Upper lobe of left lung (tissue), 6 donors: ENCODE measurements at regions not wholly inside any gene's neighbourhood (a gene's known extent, or its start where the extent isn't known, plus 50 kb on each side); places are given as distances from the start of the nearest gene placed in this dataset.

Experiments
- ATAC-seq, 2 donors: fragments of 200-7000 bp; cut with Tn5 transposase; one replicate each; pipeline ENCODE4 v1.9.1; 2022; ENCODE audit warnings: mild to moderate bottlenecking in 2 of 2, moderate library complexity in 2 of 2; ENCODE audit not compliant: low FRiP score in 2 of 2
- DNase-seq, 2 donors: peaks; one replicate each; pipeline ENCODE4 v3.0.0-alpha.2; 2019 to 2020
- H3K27ac ChIP-seq, 4 donors: fragments of 200-600 bp; sonication (generic); one replicate each; pipeline ENCODE4 v1.5.1; 2016 to 2019
- H3K27me3 ChIP-seq, 4 donors: fragments of 200-600 bp; sonication (generic); one replicate each; pipeline ENCODE4 v1.5.1; 2017 to 2019
- H3K36me3 ChIP-seq, 4 donors: fragments of 200-600 bp; sonication (generic); one replicate each; pipeline ENCODE4 v1.5.1; 2016 to 2019
- H3K4me1 ChIP-seq, 4 donors: fragments of 200-600 bp; sonication (generic); one replicate each; pipeline ENCODE4 v1.5.1; 2018 to 2019
- H3K4me3 ChIP-seq, 4 donors: fragments of 200-600 bp; sonication (generic); one replicate each; pipeline ENCODE4 v1.5.1; 2017 to 2019; ENCODE audit warnings: mild to moderate bottlenecking in 2 of 4, moderate library complexity in 1 of 4
- H3K9me3 ChIP-seq, 4 donors: fragments of 200-600 bp; sonication (generic); one replicate each; pipeline ENCODE4 v1.5.1; 2018 to 2019
- CTCF ChIP-seq, 6 experiments: fragments of 450-650 bp in 4 of 6; fragments of 200-600 bp in 2 of 6; sonication (generic) in 2 of 6; IDR thresholded peaks; one replicate each; pipeline ENCODE4 v1.5.1; 2016 to 2019; ENCODE audit warnings: antibody characterized with exemption in 6 of 6
- EP300 ChIP-seq, 4 donors: sonication (generic); formaldehyde crosslinking; IDR thresholded peaks; one replicate each; pipeline ENCODE4 v1.5.1; 2017; ENCODE audit warnings: antibody characterized with exemption in 4 of 4, control low read depth in 2 of 4
- POLR2A ChIP-seq, 4 donors: fragments of 450-650 bp; IDR thresholded peaks; one replicate each; pipeline ENCODE4 v1.5.1; 2016 to 2017; ENCODE audit warnings: antibody characterized with exemption in 4 of 4, mild to moderate bottlenecking in 2 of 4
- POLR2AphosphoS5 ChIP-seq, 2 donors: sonication (generic); formaldehyde crosslinking; IDR thresholded peaks; one replicate each; pipeline ENCODE4 v1.5.1; 2017; ENCODE audit warnings: antibody characterized with exemption in 2 of 2
- WGBS, 2 donors: methylation state at CpG; one replicate each; pipeline ENCODE4 v1.1.5; 2017 to 2018; 5-methylcytosine and 5-hydroxymethylcytosine counted together
- donor health status: DM: no; HTN: no; CAD: no; lungs with moderate emphysema.
- donor health status: DM: no; HTN: yes; CAD: no; lungs with severe emphysema.

GRCh38 chr16:76669288-76669687 lies 392.1 kb downstream of the CNTNAP4 start:
- DNase-seq (no peak), ATAC-seq (no peak)
- WGBS, 2 donors: 58 to 65% methylated on average over 3 of the region's 3 CpGs
- H3K36me3 ChIP-seq: no peaks in the 10 kb centered on the region
- no peaks in the 10 kb centered on the region for H3K9me3 ChIP-seq
- H3K4me3 ChIP-seq: no peak overlapping the region
- H3K4me1 ChIP-seq: no peaks in the 10 kb centered on the region
- no peak for TF ChIP-seq CTCF (IDR thresholded peaks at IDR 0.05)
- no peak for TF ChIP-seq EP300 (IDR thresholded peaks at IDR 0.05)
- no peak for TF ChIP-seq POLR2A (IDR thresholded peaks at IDR 0.05)
- no peak for TF ChIP-seq POLR2AphosphoS5 (IDR thresholded peaks at IDR 0.05)
- no peaks in the 10 kb centered on the region for H3K27me3 ChIP-seq
- H3K27ac ChIP-seq: no peak overlapping the region

GRCh38 chr16:76670125-76670857 lies 393.1 kb downstream of the CNTNAP4 start:
- WGBS, 2 donors: 78 to 83% methylated on average over 5 of the region's 5 CpGs
- TF ChIP-seq POLR2AphosphoS5 (IDR thresholded peaks at IDR 0.05) (no peak), EP300 (IDR thresholded peaks at IDR 0.05) (no peak), CTCF (IDR thresholded peaks at IDR 0.05) (no peak), POLR2A (IDR thresholded peaks at IDR 0.05) (no peak)
- H3K27me3 ChIP-seq: no peaks in the 10 kb centered on the region

GRCh38 chr16:76676356-76676755 lies 399.2 kb downstream of the CNTNAP4 start:
- no peak overlapping the region for H3K4me3 ChIP-seq
- ATAC-seq: no peak
- no peak for DNase-seq
- no peak for TF ChIP-seq POLR2A (IDR thresholded peaks at IDR 0.05)
- no peak for TF ChIP-seq POLR2AphosphoS5 (IDR thresholded peaks at IDR 0.05)
- no peak for TF ChIP-seq EP300 (IDR thresholded peaks at IDR 0.05)
- 41 to 52% methylated on average over 1 of the region's 1 CpG for WGBS, 2 donors
- no peaks in the 10 kb centered on the region for H3K4me1 ChIP-seq
- peaks cover 0 to 4% (median 0%) of the 10 kb centered on the region in 4 donors for H3K9me3 ChIP-seq
- H3K36me3 ChIP-seq: no peaks in the 10 kb centered on the region
- no peak overlapping the region for H3K27ac ChIP-seq
- no peaks in the 10 kb centered on the region for H3K27me3 ChIP-seq

More at GRCh38 chr16:76670125-76670857, 393.1 kb downstream of the CNTNAP4 start:
- Histone ChIP-seq H3K9me3 (no peaks in the 10 kb centered on the region), H3K4me1 (no peaks in the 10 kb centered on the region), H3K27ac (no peak overlapping the region), H3K36me3 (no peaks in the 10 kb centered on the region), H3K4me3 (no peak overlapping the region)
- ATAC-seq (no peak), DNase-seq (no peak)

GRCh38 chr16:76681296-76681695 lies 404.1 kb downstream of the CNTNAP4 start:
- Histone ChIP-seq H3K27ac (no peak overlapping the region), H3K36me3 (no peaks in the 10 kb centered on the region), H3K27me3 (no peaks in the 10 kb centered on the region), H3K4me1 (no peaks in the 10 kb centered on the region), H3K9me3 (peaks cover 0 to 4% (median 0%) of the 10 kb centered on the region in 4 donors), H3K4me3 (no peak overlapping the region)
- DNase-seq: no peak
- 51 to 53% methylated on average over 4 of the region's 4 CpGs for WGBS, 2 donors
- TF ChIP-seq CTCF (IDR thresholded peaks at IDR 0.05) (no peak), POLR2AphosphoS5 (IDR thresholded peaks at IDR 0.05) (no peak), EP300 (IDR thresholded peaks at IDR 0.05) (no peak), POLR2A (IDR thresholded peaks at IDR 0.05) (no peak)
- ATAC-seq: no peak

- WGBS, 2 donors: 65 to 68% methylated on average over 4 of the region's 4 CpGs
- H3K36me3 ChIP-seq: no peaks in the 10 kb centered on the region
- no peak for ATAC-seq
- no peak overlapping the region for H3K4me3 ChIP-seq
- no peak overlapping the region for H3K27ac ChIP-seq
- no peak for DNase-seq
- no peaks in the 10 kb centered on the region for H3K4me1 ChIP-seq
- H3K27me3 ChIP-seq: no peaks in the 10 kb centered on the region
- no peak for TF ChIP-seq POLR2AphosphoS5 (IDR thresholded peaks at IDR 0.05)
- no peak for TF ChIP-seq EP300 (IDR thresholded peaks at IDR 0.05)
- TF ChIP-seq CTCF (IDR thresholded peaks at IDR 0.05): no peak
- no peak for TF ChIP-seq POLR2A (IDR thresholded peaks at IDR 0.05)
- H3K9me3 ChIP-seq: peaks cover 0 to 4% (median 0%) of the 10 kb centered on the region in 4 donors
Measured at GRCh38 chr16:76683051-76683450, 405.9 kb downstream of the CNTNAP4 start.
